Smooth muscle cell (in vitro differentiated cells): ENCODE measurements at regions not wholly inside any gene's neighbourhood (a gene's known extent, or its start where the extent isn't known, plus 50 kb on each side); places are given as distances from the start of the nearest gene placed in this dataset.

Experiments
- DNase-seq: peaks from one replicate; lab custom pipeline; 2025; ENCODE audit not compliant: unreplicated experiment; lab: John Stamatoyannopoulos, UW
- H2AFZ ChIP-seq: fragments of 200-600 bp; sonication (generic); 2 replicates; pipeline ENCODE4 v1.6.0; 2016; ENCODE audit warnings: antibody characterized with exemption, low read depth, mild to moderate bottlenecking
- H3F3A ChIP-seq: fragments of 200-600 bp; sonication (generic); 2 replicates; pipeline ENCODE4 v1.6.0; 2017; ENCODE audit warnings: antibody characterized with exemption, low read depth
- H3K27ac ChIP-seq: fragments of 200-600 bp; sonication (generic); 2 replicates; pipeline ENCODE4 v1.5.1; 2016; ENCODE audit warnings: low read depth, mild to moderate bottlenecking
- H3K27me3 ChIP-seq: fragments of 200-600 bp; sonication (generic); 2 replicates; pipeline ENCODE4 v1.6.1; 2016; ENCODE audit warnings: low read depth, mild to moderate bottlenecking
- H3K36me3 ChIP-seq: fragments of 200-600 bp; sonication (generic); 2 replicates; pipeline ENCODE4 v1.5.1; 2016; ENCODE audit warnings: low read depth
- H3K4me1 ChIP-seq: fragments of 200-600 bp; sonication (generic); 2 replicates; pipeline ENCODE4 v1.5.1; 2016; ENCODE audit warnings: low read depth
- H3K4me2 ChIP-seq: fragments of 200-600 bp; sonication (generic); 2 replicates; pipeline ENCODE4 v1.6.0; 2016; ENCODE audit warnings: mild to moderate bottlenecking
- H3K4me3 ChIP-seq: fragments of 200-600 bp; sonication (generic); 2 replicates; pipeline ENCODE4 v1.5.1; 2016; ENCODE audit warnings: mild to moderate bottlenecking
- H3K79me2 ChIP-seq: fragments of 200-600 bp; sonication (generic); 2 replicates; pipeline ENCODE4 v1.6.0; 2016; ENCODE audit warnings: low read depth, mild to moderate bottlenecking
- H3K9ac ChIP-seq: fragments of 200-600 bp; sonication (generic); 2 replicates; pipeline ENCODE4 v1.6.0; 2016; ENCODE audit warnings: low read depth
- H3K9me3 ChIP-seq: fragments of 200-600 bp; sonication (generic); replicated peaks from 2 replicates; pipeline ENCODE4 v1.5.1; 2016; ENCODE audit warnings: low read depth
- H4K20me1 ChIP-seq: fragments of 200-600 bp; sonication (generic); 2 replicates; pipeline ENCODE4 v1.6.0; 2016; ENCODE audit warnings: low read depth
- WGBS: methylation state at CpG from one replicate; pipeline ENCODE4 v1.1.7; 2016; ENCODE audit warnings: low lambda C conversion rate; 5-methylcytosine and 5-hydroxymethylcytosine counted together
- TF ChIP-seq, protein P1 (sequence below): fragments of 200-600 bp; sonication (generic); IDR thresholded peaks from 2 replicates; pipeline ENCODE4 v1.5.1; 2017; ENCODE audit warnings: borderline replicate concordance, mild to moderate bottlenecking, antibody characterized with exemption; ENCODE audit not compliant: insufficient read depth, poor library complexity, severe bottlenecking

DNA sequence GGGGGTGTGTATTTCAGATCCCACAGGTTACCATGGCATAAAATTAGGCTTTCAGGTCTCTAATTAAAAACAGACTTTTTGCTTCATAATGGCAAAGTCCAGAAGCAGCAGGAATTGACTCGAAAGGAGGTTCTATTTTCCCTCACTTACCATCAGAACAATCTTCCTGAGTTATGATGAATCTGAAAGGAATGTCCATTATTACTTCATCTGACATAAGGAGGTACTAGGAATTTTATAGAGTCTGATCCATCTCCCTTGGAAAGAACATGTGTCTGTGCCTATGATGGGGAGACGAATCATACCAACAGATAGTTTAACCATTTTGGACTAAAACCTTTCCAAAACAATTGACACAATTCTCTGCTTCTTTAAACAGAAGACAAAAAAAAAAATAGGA lies 206.3 kb upstream of the FGF13 start:
- Histone ChIP-seq H3K9me3 (no peaks in the 10 kb centered on the region), H3K27me3 (no peaks in the 10 kb centered on the region), H3K27ac (no peak overlapping the region), H3K79me2 (no peaks in the 10 kb centered on the region), H3K4me1 (no peaks in the 10 kb centered on the region), H3K9ac (no peak overlapping the region), H3K4me2 (no peak overlapping the region), H4K20me1 (no peaks in the 10 kb centered on the region), H3K4me3 (no peak overlapping the region), H2AFZ (no peak overlapping the region), H3F3A (no peaks in the 10 kb centered on the region), H3K36me3 (no peaks in the 10 kb centered on the region)
- 66% methylated on average over 2 of the region's 2 CpGs for WGBS
- DNase-seq: no peak
- TF ChIP-seq, protein P1, sequence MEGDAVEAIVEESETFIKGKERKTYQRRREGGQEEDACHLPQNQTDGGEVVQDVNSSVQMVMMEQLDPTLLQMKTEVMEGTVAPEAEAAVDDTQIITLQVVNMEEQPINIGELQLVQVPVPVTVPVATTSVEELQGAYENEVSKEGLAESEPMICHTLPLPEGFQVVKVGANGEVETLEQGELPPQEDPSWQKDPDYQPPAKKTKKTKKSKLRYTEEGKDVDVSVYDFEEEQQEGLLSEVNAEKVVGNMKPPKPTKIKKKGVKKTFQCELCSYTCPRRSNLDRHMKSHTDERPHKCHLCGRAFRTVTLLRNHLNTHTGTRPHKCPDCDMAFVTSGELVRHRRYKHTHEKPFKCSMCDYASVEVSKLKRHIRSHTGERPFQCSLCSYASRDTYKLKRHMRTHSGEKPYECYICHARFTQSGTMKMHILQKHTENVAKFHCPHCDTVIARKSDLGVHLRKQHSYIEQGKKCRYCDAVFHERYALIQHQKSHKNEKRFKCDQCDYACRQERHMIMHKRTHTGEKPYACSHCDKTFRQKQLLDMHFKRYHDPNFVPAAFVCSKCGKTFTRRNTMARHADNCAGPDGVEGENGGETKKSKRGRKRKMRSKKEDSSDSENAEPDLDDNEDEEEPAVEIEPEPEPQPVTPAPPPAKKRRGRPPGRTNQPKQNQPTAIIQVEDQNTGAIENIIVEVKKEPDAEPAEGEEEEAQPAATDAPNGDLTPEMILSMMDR: no peak

- H3F3A ChIP-seq: no peaks in the 10 kb centered on the region
- no peak overlapping the region for H2AFZ ChIP-seq
- H3K36me3 ChIP-seq: no peaks in the 10 kb centered on the region
- no peaks in the 10 kb centered on the region for H3K27me3 ChIP-seq
- H3K9me3 ChIP-seq: no peaks in the 10 kb centered on the region
- no peak for DNase-seq
- H3K79me2 ChIP-seq: no peaks in the 10 kb centered on the region
- H4K20me1 ChIP-seq: no peaks in the 10 kb centered on the region
- H3K9ac ChIP-seq: no peak overlapping the region
- no peaks in the 10 kb centered on the region for H3K4me1 ChIP-seq
- TF ChIP-seq, protein P1: no peak
- no peak overlapping the region for H3K27ac ChIP-seq
- no peak overlapping the region for H3K4me3 ChIP-seq
- H3K4me2 ChIP-seq: no peak overlapping the region
These were observed 203.2 kb upstream of the FGF13 start for GRCh38 chrX:138914767-138915166.

DNA sequence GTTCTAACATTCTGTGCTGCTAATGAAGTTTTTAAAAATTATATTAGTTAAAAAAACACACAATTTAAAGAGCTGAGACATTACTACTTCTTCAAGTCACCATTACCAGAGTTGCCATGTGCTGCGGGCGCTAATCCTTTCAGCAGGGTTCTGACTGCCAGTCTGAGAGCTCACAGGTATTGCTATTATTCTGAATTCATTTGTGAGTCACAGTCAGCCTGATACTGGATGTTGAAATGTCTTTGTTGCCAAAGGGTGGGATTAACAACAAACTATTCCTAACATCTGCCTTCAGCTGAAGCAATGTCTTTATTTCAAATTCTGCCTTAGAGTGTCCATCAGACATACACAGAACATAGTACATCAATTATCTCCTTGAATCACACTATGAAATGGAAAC lies 197.1 kb upstream of the FGF13 start:
- H3K4me1 ChIP-seq: no peaks in the 10 kb centered on the region
- no peaks in the 10 kb centered on the region for H3K27me3 ChIP-seq
- TF ChIP-seq, protein P1: no peak
- no peak for DNase-seq
- no peak overlapping the region for H3K4me3 ChIP-seq
- no peaks in the 10 kb centered on the region for H3K36me3 ChIP-seq
- H2AFZ ChIP-seq: no peak overlapping the region
- 80% methylated on average over 2 of the region's 2 CpGs for WGBS
- H3K27ac ChIP-seq: no peak overlapping the region
- H3K9me3 ChIP-seq: no peaks in the 10 kb centered on the region
- no peaks in the 10 kb centered on the region for H3K79me2 ChIP-seq
- no peaks in the 10 kb centered on the region for H4K20me1 ChIP-seq
- H3K9ac ChIP-seq: no peak overlapping the region
- no peaks in the 10 kb centered on the region for H3F3A ChIP-seq
- H3K4me2 ChIP-seq: no peak overlapping the region

DNA sequence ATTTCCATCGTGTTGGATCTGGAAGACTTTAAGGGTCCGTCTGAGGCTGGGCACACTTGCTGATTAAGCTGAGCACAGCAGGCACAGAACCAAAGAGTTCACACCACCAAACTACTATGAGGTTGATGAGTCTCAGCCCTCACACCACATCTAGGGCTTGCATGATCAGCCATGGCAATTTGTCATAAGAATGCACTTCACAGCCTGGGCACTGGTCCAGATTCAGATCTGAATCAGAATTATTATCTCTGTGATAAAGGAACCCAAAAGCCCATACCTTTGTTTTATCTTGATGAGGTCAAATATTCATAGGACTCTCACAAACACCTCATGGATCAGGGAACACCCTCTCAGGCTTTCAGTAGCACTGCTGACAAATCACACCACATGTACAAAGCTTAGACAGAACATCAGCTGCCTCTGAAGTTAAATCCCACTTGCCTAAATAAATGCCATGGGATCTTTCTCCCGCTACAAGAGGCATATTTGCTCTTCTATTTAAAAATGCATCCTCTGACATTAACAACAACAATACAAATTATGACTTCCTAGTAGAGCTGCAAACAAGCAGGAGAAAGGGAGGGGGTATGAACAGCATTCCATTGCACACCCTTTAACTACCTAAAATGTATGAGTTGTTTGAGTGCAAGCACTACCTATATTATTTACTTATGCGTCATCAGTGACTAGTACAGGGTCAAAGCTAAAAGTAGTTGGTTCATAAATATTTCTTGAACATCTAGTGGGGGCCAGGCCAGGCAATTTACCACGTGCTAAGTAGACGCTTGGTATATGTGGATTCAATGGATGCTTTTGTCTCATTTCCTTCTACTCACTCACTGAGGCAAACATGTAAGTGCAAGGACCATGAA lies 186.3 kb upstream of the FGF13 start:
- 72% methylated on average over 6 of the region's 6 CpGs for WGBS
- H3K4me2 ChIP-seq: no peak overlapping the region
- no peak overlapping the region for H2AFZ ChIP-seq

More for the DNA sequence above, 186.3 kb upstream of the FGF13 start:
- no peaks in the 10 kb centered on the region for H4K20me1 ChIP-seq
- no peak overlapping the region for H3K9ac ChIP-seq
- H3K36me3 ChIP-seq: no peaks in the 10 kb centered on the region
- H3K9me3 ChIP-seq: no peaks in the 10 kb centered on the region
- H3K27ac ChIP-seq: no peak overlapping the region
- H3K79me2 ChIP-seq: no peaks in the 10 kb centered on the region
- TF ChIP-seq, protein P1: no peak
- no peaks in the 10 kb centered on the region for H3K27me3 ChIP-seq
- no peaks in the 10 kb centered on the region for H3K4me1 ChIP-seq
- H3F3A ChIP-seq: no peaks in the 10 kb centered on the region
- no peak for DNase-seq
- H3K4me3 ChIP-seq: no peak overlapping the region
